ENCODE measurements at regions not wholly inside any gene's neighbourhood (a gene's known extent, or its start where the extent isn't known, plus 50 kb on each side); places are given as distances from the start of the nearest gene placed in this dataset.
"Not testable (repeated sequence)": the region's sequence is repeated elsewhere in the genome, so short reads cannot be mapped to it uniquely, and the experiment has no call there.

- peak; percentile 37 for DNase-seq
These were observed 62.6 kb upstream of the CDR2 start for GRCh38 chr16:22436823-22437652.

- not testable (repeated sequence) for DNase-seq
These were observed 62.0 kb upstream of the CDR2 start for GRCh38 chr16:22436326-22436822.

- DNase-seq: not testable (repeated sequence)
These were observed 56.9 kb upstream of the CDR2 start for GRCh38 chr16:22431314-22431713.

GRCh38 chr16:22428654-22429053, 54.2 kb upstream of the CDR2 start:
- no peak for DNase-seq

- no peak for DNase-seq
These were observed 53.1 kb upstream of the CDR2 start for GRCh38 chr16:22427556-22427955.

- no peak for DNase-seq
These were observed 51.4 kb upstream of the CDR2 start for GRCh38 chr16:22425847-22426246.

- DNase-seq: no peak
These were observed 50.8 kb upstream of the CDR2 start for GRCh38 chr16:22425036-22425801.

- DNase-seq: no peak
These were observed 49.9 kb upstream of the CDR2 start for GRCh38 chr16:22424161-22424937.

Data from 8988T (cell line).